Endodermal cell (in vitro differentiated cells): ENCODE measurements at regions not wholly inside any gene's neighbourhood (a gene's known extent, or its start where the extent isn't known, plus 50 kb on each side); places are given as distances from the start of the nearest gene placed in this dataset.

Experiments used
- DNase-seq: peaks from one replicate; pipeline ENCODE4 v3.0.0-alpha.2; 2017
- H3K27ac ChIP-seq: 2 replicates; pipeline ENCODE4 v1.5.1; 2013; ENCODE audit warnings: mild to moderate bottlenecking, low read depth, low read length, moderate library complexity
- H3K27me3 ChIP-seq: 2 replicates; pipeline ENCODE4 v1.6.1; 2013; ENCODE audit warnings: mild to moderate bottlenecking, low read length, moderate library complexity; ENCODE audit not compliant: insufficient read depth, control insufficient read depth, poor library complexity, severe bottlenecking
- H3K36me3 ChIP-seq: 2 replicates; pipeline ENCODE4 v1.7.0; 2013; ENCODE audit warnings: mild to moderate bottlenecking, low read length, moderate library complexity; ENCODE audit not compliant: control insufficient read depth, insufficient read depth
- H3K4me1 ChIP-seq: one replicate; pipeline ENCODE4 v1.7.0; 2013; ENCODE audit warnings: low read length; ENCODE audit not compliant: control insufficient read depth, insufficient read depth
- H3K4me3 ChIP-seq: 2 replicates; pipeline ENCODE4 v1.5.1; 2013; ENCODE audit warnings: mild to moderate bottlenecking, low read length, moderate library complexity
- H3K9ac ChIP-seq: 2 replicates; pipeline ENCODE4 v1.6.1; 2013; ENCODE audit warnings: mild to moderate bottlenecking, low read length, moderate library complexity; ENCODE audit not compliant: poor library complexity, severe bottlenecking; ENCODE audit errors: extremely low read depth
- H3K9me3 ChIP-seq: 2 replicates; pipeline ENCODE4 v1.6.1; 2013; ENCODE audit warnings: mild to moderate bottlenecking, low read length, moderate library complexity; ENCODE audit not compliant: control insufficient read depth
- H3K27ac Mint-ChIP-seq: 2 replicates; pipeline ENCODE4 v1.8.0; 2020; ENCODE audit warnings: mixed read lengths
- H3K27me3 Mint-ChIP-seq: 2 replicates; pipeline ENCODE4 v1.8.0; 2021; ENCODE audit warnings: mild to moderate bottlenecking, mixed read lengths; ENCODE audit not compliant: insufficient read depth
- H3K36me3 Mint-ChIP-seq: 2 replicates; pipeline ENCODE4 v1.8.0; 2020; ENCODE audit warnings: low read depth, mixed read lengths
- H3K4me1 Mint-ChIP-seq: 2 replicates; pipeline ENCODE4 v1.8.0; 2020; ENCODE audit warnings: mixed read lengths
- H3K4me3 Mint-ChIP-seq: 2 replicates; pipeline ENCODE4 v1.8.0; 2020; ENCODE audit warnings: mild to moderate bottlenecking, moderate library complexity, mixed read lengths
- H3K9me3 Mint-ChIP-seq: 2 replicates; pipeline ENCODE4 v1.8.0; 2020; ENCODE audit warnings: mild to moderate bottlenecking, mixed read lengths
- WGBS, 2 experiments: methylation state at CpG; one replicate each; pipeline versions ENCODE4 v1.1.5 to v1.1.7; 2013; ENCODE audit warnings: missing lambda C conversion rate in 2 of 2, mixed read lengths in 1 of 2; ENCODE audit not compliant: insufficient coverage in 1 of 2, insufficient read length in 1 of 2; 5-methylcytosine and 5-hydroxymethylcytosine counted together
- TF ChIP-seq, protein P1 (sequence below): fragments of 200-600 bp; sonication (generic); conservative IDR thresholded peaks from 2 replicates; pipeline ENCODE4 v1.5.0; 2021; ENCODE audit warnings: antibody characterized with exemption, mild to moderate bottlenecking

- DNase-seq: no peak
- Histone ChIP-seq H3K4me3 (no peak overlapping the region), H3K9me3 (no peaks in the 10 kb centered on the region), H3K27me3 (no peaks in the 10 kb centered on the region), H3K27ac (no peak overlapping the region), H3K36me3 (no peaks in the 10 kb centered on the region), H3K4me1 (no peaks in the 10 kb centered on the region), H3K9ac (no peak overlapping the region)
- Mint-ChIP-seq H3K4me3 (no peak overlapping the region), H3K4me1 (peaks cover 8% of the 10 kb centered on the region), H3K9me3 (peaks cover 7% of the 10 kb centered on the region), H3K27me3 (no peaks in the 10 kb centered on the region), H3K36me3 (peaks cover 2% of the 10 kb centered on the region), H3K27ac (no peak overlapping the region)
- WGBS, 2 experiments: 64% methylated on average over 1 of the region's 1 CpG; no CpG with 5 or more reads in 1 of the 2 experiments
- TF ChIP-seq, protein P1, sequence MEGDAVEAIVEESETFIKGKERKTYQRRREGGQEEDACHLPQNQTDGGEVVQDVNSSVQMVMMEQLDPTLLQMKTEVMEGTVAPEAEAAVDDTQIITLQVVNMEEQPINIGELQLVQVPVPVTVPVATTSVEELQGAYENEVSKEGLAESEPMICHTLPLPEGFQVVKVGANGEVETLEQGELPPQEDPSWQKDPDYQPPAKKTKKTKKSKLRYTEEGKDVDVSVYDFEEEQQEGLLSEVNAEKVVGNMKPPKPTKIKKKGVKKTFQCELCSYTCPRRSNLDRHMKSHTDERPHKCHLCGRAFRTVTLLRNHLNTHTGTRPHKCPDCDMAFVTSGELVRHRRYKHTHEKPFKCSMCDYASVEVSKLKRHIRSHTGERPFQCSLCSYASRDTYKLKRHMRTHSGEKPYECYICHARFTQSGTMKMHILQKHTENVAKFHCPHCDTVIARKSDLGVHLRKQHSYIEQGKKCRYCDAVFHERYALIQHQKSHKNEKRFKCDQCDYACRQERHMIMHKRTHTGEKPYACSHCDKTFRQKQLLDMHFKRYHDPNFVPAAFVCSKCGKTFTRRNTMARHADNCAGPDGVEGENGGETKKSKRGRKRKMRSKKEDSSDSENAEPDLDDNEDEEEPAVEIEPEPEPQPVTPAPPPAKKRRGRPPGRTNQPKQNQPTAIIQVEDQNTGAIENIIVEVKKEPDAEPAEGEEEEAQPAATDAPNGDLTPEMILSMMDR: no peak
Observed at GRCh38 chr4:133943081-133943480, 258.5 kb downstream of the PABPC4L start.

DNA sequence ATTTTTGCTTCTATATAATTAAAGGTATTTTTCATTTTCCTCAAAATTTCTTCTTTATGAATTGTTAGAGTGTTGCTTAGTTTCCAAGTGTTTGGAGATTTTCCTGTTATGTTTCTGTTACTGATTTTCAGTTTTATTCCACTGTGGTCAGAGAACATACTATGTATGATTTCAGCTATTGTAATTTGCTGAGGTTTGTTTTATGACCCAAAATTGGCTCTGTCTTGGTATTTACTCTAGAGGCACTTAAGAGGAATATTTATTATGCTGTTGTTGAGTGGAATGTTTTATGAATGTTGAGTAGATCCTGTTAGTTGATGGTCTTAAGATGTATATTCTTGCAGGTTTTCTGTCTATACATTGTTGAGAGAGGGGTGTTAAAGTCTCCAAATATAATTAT is 263.5 kb downstream of the PABPC4L start:
- Mint-ChIP-seq H3K4me3 (no peak overlapping the region), H3K27ac (no peak overlapping the region), H3K27me3 (no peaks in the 10 kb centered on the region)

DNA sequence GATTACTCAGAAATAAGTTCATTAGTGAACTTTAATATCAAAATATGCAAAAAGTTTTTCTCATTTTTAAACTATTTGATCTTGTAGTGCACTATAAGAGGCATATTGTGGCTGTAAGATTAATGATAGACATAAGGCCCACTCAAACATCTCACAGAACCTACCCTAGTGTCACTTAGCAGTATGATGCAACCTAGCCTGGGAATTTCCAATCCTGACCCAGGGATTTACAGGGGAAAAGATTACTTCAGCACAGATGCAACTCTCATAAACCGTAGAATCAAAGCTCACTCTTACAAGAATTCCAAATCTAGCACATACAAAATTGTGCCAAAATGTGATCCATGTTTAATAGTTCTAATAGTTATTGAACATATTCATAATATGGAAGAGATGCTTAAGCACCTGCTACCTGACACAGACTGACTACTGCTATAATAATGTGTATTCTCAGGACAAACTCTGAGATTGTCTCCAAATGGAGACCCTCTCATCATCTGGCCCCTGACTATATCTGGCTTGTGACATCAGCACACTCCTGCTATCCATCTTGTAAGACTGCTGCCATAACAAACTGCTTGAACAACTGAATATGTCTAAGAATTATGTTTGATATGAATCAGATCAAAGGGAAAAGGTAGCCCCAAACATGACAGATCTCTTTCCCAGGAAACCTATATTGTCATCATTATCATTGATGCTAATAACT is 271.9 kb downstream of the PABPC4L start:
- Histone ChIP-seq H3K4me1 (no peaks in the 10 kb centered on the region), H3K27ac (no peak overlapping the region), H3K27me3 (no peaks in the 10 kb centered on the region), H3K9ac (no peak overlapping the region), H3K4me3 (no peak overlapping the region), H3K36me3 (no peaks in the 10 kb centered on the region), H3K9me3 (no peaks in the 10 kb centered on the region)
- no peaks in the 10 kb centered on the region for H3K9me3 Mint-ChIP-seq
- no peaks in the 10 kb centered on the region for H3K27me3 Mint-ChIP-seq
- H3K36me3 Mint-ChIP-seq: no peaks in the 10 kb centered on the region
- 88% methylated on average over 1 of the region's 1 CpG; no CpG with 5 or more reads in 1 of the 2 experiments for WGBS, 2 experiments
- DNase-seq: no peak
- TF ChIP-seq, protein P1: no peak
- no peaks in the 10 kb centered on the region for H3K4me1 Mint-ChIP-seq
- H3K4me3 Mint-ChIP-seq: no peak overlapping the region
- no peak overlapping the region for H3K27ac Mint-ChIP-seq

More for the DNA sequence above, 263.5 kb downstream of the PABPC4L start:
- H3K4me3 ChIP-seq: no peak overlapping the region
- no peaks in the 10 kb centered on the region for H3K4me1 ChIP-seq
- peaks cover 8% of the 10 kb centered on the region for H3K4me1 Mint-ChIP-seq
- no peak overlapping the region for H3K27ac ChIP-seq
- no peaks in the 10 kb centered on the region for H3K9me3 Mint-ChIP-seq
- no peak for DNase-seq
- no peaks in the 10 kb centered on the region for H3K27me3 ChIP-seq
- no peak overlapping the region for H3K9ac ChIP-seq
- TF ChIP-seq, protein P1: no peak
- H3K36me3 Mint-ChIP-seq: no peaks in the 10 kb centered on the region
- no peaks in the 10 kb centered on the region for H3K36me3 ChIP-seq
- H3K9me3 ChIP-seq: no peaks in the 10 kb centered on the region
